Uterus (tissue), 3 donors: ENCODE measurements at regions not wholly inside any gene's neighbourhood (a gene's known extent, or its start where the extent isn't known, plus 50 kb on each side); places are given as distances from the start of the nearest gene placed in this dataset.

Source experiments
- DNase-seq, 2 donors: peaks; one replicate each; pipeline ENCODE4 v3.0.0-alpha.2; 2019 to 2020
- H3K27ac ChIP-seq, 2 donors: fragments of 200-600 bp; sonication (generic); 1 replicate in 1 of 2; 2 replicates in 1 of 2; pipeline ENCODE4 v1.5.1; 2016 to 2018
- H3K27me3 ChIP-seq, 2 donors: fragments of 200-600 bp; sonication (generic); one replicate each; pipeline ENCODE4 v1.5.1; 2018 to 2019; ENCODE audit warnings: control low read depth in 1 of 2
- H3K36me3 ChIP-seq, 2 donors: fragments of 200-600 bp; sonication (generic); one replicate each; pipeline ENCODE4 v1.5.1; 2019; ENCODE audit warnings: control low read depth in 1 of 2
- H3K4me1 ChIP-seq, 2 donors: fragments of 200-600 bp; sonication (generic); one replicate each; pipeline ENCODE4 v1.5.1; 2018 to 2019; ENCODE audit warnings: control low read depth in 1 of 2
- H3K4me3 ChIP-seq, 2 donors: fragments of 200-600 bp; sonication (generic); 1 replicate in 1 of 2; 2 replicates in 1 of 2; pipeline ENCODE4 v1.5.1; 2018 to 2019; ENCODE audit warnings: mild to moderate bottlenecking in 1 of 2
- H3K9me3 ChIP-seq, 2 donors: fragments of 200-600 bp; sonication (generic); one replicate each; pipeline ENCODE4 v1.5.1; 2019; ENCODE audit warnings: control low read depth in 1 of 2
- CTCF ChIP-seq, 4 experiments: fragments of 200-600 bp in 2 of 4; fragments of 450-650 bp in 2 of 4; sonication (generic) in 2 of 4; IDR thresholded peaks; one replicate each; pipeline ENCODE4 v1.5.1; 2016 to 2019; ENCODE audit warnings: antibody characterized with exemption in 4 of 4, mild to moderate bottlenecking in 2 of 4, moderate library complexity in 1 of 4
- POLR2A ChIP-seq, 2 donors: fragments of 450-650 bp; IDR thresholded peaks; one replicate each; pipeline ENCODE4 v1.6.1; 2016; ENCODE audit warnings: antibody characterized with exemption in 2 of 2, mild to moderate bottlenecking in 1 of 2, moderate library complexity in 1 of 2
- intact Hi-C: fragments of 100-400 bp; cut with DNase I; formaldehyde crosslinking; loops from one replicate; pipeline ENCODE4 v1.15.1; 2023; ENCODE audit warnings: low total_unique reads
- donor health status: DM: yes; HTN: yes; CAD: no.

GRCh38 chr7:81140252-81140651, 221.4 kb upstream of the SEMA3C start:
- Histone ChIP-seq H3K4me3 (no peak overlapping the region), H3K27ac (no peak overlapping the region), H3K4me1 (no peaks in the 10 kb centered on the region), H3K9me3 (no peaks in the 10 kb centered on the region), H3K36me3 (no peaks in the 10 kb centered on the region), H3K27me3 (no peaks in the 10 kb centered on the region)
- intact Hi-C loops: no loop called here
- TF ChIP-seq POLR2A (IDR thresholded peaks at IDR 0.05): no peak
- TF ChIP-seq CTCF (IDR thresholded peaks at IDR 0.05): no peak
- no peak for DNase-seq

GRCh38 chr7:81138870-81139269, 220.0 kb upstream of the SEMA3C start:
- DNase-seq: no peak
- H3K27ac ChIP-seq: no peak overlapping the region
- no peaks in the 10 kb centered on the region for H3K27me3 ChIP-seq
- no peaks in the 10 kb centered on the region for H3K9me3 ChIP-seq
- no peaks in the 10 kb centered on the region for H3K4me1 ChIP-seq
- H3K4me3 ChIP-seq: no peak overlapping the region
- intact Hi-C loops: no loop called here
- no peaks in the 10 kb centered on the region for H3K36me3 ChIP-seq
- TF ChIP-seq CTCF (IDR thresholded peaks at IDR 0.05) (no peak), POLR2A (IDR thresholded peaks at IDR 0.05) (no peak)

GRCh38 chr7:81135324-81135723, 216.5 kb upstream of the SEMA3C start:
- H3K36me3 ChIP-seq: no peaks in the 10 kb centered on the region
- intact Hi-C loops: no loop called here
- no peaks in the 10 kb centered on the region for H3K27me3 ChIP-seq
- no peak for DNase-seq
- H3K9me3 ChIP-seq: no peaks in the 10 kb centered on the region
- TF ChIP-seq CTCF (IDR thresholded peaks at IDR 0.05) (no peak), POLR2A (IDR thresholded peaks at IDR 0.05) (no peak)
- H3K27ac ChIP-seq: no peak overlapping the region
- no peak overlapping the region for H3K4me3 ChIP-seq
- no peaks in the 10 kb centered on the region for H3K4me1 ChIP-seq

GRCh38 chr7:81128011-81128410, 209.2 kb upstream of the SEMA3C start:
- H3K4me1 ChIP-seq: no peaks in the 10 kb centered on the region
- intact Hi-C loops: no loop called here
- no peaks in the 10 kb centered on the region for H3K9me3 ChIP-seq
- H3K4me3 ChIP-seq: no peak overlapping the region
- DNase-seq: no peak
- TF ChIP-seq POLR2A (IDR thresholded peaks at IDR 0.05) (no peak), CTCF (IDR thresholded peaks at IDR 0.05) (no peak)
- no peaks in the 10 kb centered on the region for H3K36me3 ChIP-seq
- H3K27me3 ChIP-seq: no peaks in the 10 kb centered on the region
- no peak overlapping the region for H3K27ac ChIP-seq

GRCh38 chr7:81120803-81121202, 202.0 kb upstream of the SEMA3C start:
- TF ChIP-seq CTCF (IDR thresholded peaks at IDR 0.05): no peak
- no peak for TF ChIP-seq POLR2A (IDR thresholded peaks at IDR 0.05)
- Histone ChIP-seq H3K9me3 (no peaks in the 10 kb centered on the region), H3K36me3 (no peaks in the 10 kb centered on the region), H3K27me3 (no peaks in the 10 kb centered on the region), H3K4me3 (no peak overlapping the region), H3K4me1 (no peaks in the 10 kb centered on the region), H3K27ac (no peak overlapping the region)
- intact Hi-C loops: no loop called here
- no peak for DNase-seq
